ENCODE measurements at regions not wholly inside any gene's neighbourhood (a gene's known extent, or its start where the extent isn't known, plus 50 kb on each side); places are given as distances from the start of the nearest gene placed in this dataset.

DNA sequence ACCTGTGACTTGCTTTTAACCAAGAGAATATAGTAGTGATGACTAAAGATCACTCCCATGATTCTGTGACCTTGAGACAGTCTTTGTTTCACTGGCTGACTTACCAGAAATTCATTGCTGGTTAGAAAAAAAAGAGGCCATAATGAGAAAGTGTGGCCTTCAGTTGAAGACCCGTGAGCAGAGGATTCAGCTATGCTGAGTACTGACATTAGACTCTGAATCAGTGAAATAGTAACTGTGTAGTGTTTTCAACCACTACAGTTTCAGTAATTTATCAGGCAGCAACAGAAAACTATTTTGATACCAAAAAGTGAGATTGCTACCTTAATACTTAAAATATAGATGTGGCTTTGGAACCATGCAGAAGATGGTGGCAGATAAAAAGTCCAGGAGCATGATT, 298.0 kb upstream of the KCND2 start:
- no peak for TF ChIP-seq POLR2A (IDR thresholded peaks at IDR 0.05)
- TF ChIP-seq, protein P1, sequence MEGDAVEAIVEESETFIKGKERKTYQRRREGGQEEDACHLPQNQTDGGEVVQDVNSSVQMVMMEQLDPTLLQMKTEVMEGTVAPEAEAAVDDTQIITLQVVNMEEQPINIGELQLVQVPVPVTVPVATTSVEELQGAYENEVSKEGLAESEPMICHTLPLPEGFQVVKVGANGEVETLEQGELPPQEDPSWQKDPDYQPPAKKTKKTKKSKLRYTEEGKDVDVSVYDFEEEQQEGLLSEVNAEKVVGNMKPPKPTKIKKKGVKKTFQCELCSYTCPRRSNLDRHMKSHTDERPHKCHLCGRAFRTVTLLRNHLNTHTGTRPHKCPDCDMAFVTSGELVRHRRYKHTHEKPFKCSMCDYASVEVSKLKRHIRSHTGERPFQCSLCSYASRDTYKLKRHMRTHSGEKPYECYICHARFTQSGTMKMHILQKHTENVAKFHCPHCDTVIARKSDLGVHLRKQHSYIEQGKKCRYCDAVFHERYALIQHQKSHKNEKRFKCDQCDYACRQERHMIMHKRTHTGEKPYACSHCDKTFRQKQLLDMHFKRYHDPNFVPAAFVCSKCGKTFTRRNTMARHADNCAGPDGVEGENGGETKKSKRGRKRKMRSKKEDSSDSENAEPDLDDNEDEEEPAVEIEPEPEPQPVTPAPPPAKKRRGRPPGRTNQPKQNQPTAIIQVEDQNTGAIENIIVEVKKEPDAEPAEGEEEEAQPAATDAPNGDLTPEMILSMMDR (IDR thresholded peaks at IDR 0.05), result no peak
- Histone ChIP-seq H3K4me3 (no peak overlapping the region), H3K4me1 (no peaks in the 10 kb centered on the region), H3K9me3 (no peaks in the 10 kb centered on the region), H3K36me3 (no peaks in the 10 kb centered on the region), H3K27me3 (no peaks in the 10 kb centered on the region), H3K27ac (no peak overlapping the region)
- intact Hi-C loops (cut with DNase I; ENCODE audit: low total_unique reads), result no loop called here
- DNase-seq, result no peak

DNA sequence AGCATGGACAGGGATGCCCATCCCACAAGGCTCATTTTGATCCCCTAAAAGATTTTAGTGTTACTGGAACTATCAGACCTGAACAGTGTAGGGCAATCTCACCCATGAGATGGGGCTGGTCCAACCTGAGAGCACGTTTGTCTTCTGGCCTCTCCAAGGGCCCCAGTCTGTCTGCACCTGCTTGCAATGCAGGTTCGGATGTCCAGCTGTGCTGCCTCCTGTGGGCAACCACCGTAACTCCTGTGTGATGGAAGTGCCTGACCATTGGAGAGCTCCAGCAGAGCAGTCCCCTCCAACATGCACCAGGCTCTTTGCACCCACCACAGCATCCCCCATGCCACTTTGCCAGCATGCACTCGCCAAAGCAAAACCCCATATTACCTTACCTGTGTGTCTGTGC, 290.1 kb upstream of the KCND2 start:
- TF ChIP-seq POLR2A (IDR thresholded peaks at IDR 0.05), result no peak
- TF ChIP-seq, protein P1 (IDR thresholded peaks at IDR 0.05), result no peak
- Histone ChIP-seq H3K27me3 (no peaks in the 10 kb centered on the region), H3K36me3 (no peaks in the 10 kb centered on the region), H3K4me1 (no peaks in the 10 kb centered on the region), H3K4me3 (no peak overlapping the region), H3K9me3 (no peaks in the 10 kb centered on the region), H3K27ac (no peak overlapping the region)
- intact Hi-C loops (cut with DNase I; ENCODE audit: low total_unique reads), result no loop called here
- no peak for DNase-seq

DNA sequence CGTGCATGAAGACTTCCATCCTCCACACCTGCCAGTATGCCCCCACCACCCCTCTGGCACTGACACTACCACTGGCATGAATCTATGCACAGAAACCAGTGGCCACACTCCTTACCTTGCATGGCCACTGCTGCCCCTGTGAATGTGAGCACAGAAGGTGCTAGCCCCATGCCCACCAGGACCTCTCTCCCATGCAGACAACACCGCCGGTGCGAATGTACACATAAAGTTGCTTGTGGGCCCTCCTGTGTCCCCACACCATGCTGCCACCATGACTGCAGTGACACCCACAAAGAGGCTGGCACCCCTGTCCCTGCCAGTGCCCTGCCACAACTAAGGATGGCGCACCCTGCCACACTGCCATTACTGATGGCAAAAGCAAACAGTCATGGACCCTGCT, 289.5 kb upstream of the KCND2 start:
- Histone ChIP-seq H3K36me3 (no peaks in the 10 kb centered on the region), H3K27ac (no peak overlapping the region), H3K4me3 (no peak overlapping the region), H3K27me3 (no peaks in the 10 kb centered on the region), H3K4me1 (no peaks in the 10 kb centered on the region), H3K9me3 (no peaks in the 10 kb centered on the region)
- intact Hi-C loops (cut with DNase I; ENCODE audit: low total_unique reads), result no loop called here
- TF ChIP-seq POLR2A (IDR thresholded peaks at IDR 0.05), result no peak
- TF ChIP-seq, protein P1 (IDR thresholded peaks at IDR 0.05), result no peak
- DNase-seq, result no peak

DNA sequence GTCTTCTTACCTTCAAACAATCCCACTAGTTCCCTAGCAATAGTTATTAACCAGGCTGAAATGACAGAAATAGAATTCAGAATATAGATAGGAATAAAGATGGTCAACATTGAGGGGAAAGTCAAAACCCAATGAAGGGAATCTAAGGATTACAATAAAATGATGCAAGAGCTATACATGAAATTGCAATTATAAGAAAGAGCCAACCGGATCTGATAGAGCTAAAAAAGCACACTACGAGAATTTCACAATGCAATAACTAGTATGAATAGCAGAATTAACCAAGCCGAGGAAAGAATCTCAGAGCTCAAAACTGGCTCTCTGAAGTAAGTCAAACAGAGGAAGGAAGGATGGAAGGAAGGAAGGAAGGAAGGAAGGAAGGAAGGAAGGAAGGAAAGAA, 288.7 kb upstream of the KCND2 start:
- H3K4me3 ChIP-seq, result no peak overlapping the region
- TF ChIP-seq, protein P1 (IDR thresholded peaks at IDR 0.05), result no peak
- TF ChIP-seq POLR2A (IDR thresholded peaks at IDR 0.05), result no peak
- no peak overlapping the region for H3K27ac ChIP-seq
- no peaks in the 10 kb centered on the region for H3K36me3 ChIP-seq
- no peak for DNase-seq
- H3K4me1 ChIP-seq, result no peaks in the 10 kb centered on the region
- no peaks in the 10 kb centered on the region for H3K9me3 ChIP-seq
- no peaks in the 10 kb centered on the region for H3K27me3 ChIP-seq
- intact Hi-C loops (cut with DNase I; ENCODE audit: low total_unique reads), result no loop called here

DNA sequence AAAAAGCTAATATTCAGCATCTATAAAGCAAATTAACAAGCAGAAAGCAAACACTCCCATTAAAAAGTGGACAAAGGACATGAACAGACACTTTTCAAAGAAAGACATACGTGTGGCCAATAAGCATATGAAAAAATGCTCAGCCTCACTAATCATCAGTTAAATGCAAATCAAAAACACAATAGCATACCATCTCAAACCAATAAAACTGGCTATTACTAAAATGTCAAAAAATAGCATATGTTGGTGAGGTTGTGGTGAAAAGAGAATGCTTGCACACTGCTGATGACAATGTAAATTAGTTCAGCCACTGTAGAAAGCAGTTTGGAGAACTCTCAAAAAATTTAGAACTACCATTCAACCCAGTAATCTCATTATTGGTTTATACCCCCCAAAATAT, 284.6 kb upstream of the KCND2 start:
- DNase-seq, result no peak
- Histone ChIP-seq H3K36me3 (no peaks in the 10 kb centered on the region), H3K4me1 (no peaks in the 10 kb centered on the region), H3K9me3 (no peaks in the 10 kb centered on the region), H3K27ac (no peak overlapping the region), H3K4me3 (no peak overlapping the region), H3K27me3 (no peaks in the 10 kb centered on the region)
- intact Hi-C loops (cut with DNase I; ENCODE audit: low total_unique reads), result no loop called here
- TF ChIP-seq, protein P1 (IDR thresholded peaks at IDR 0.05), result no peak
- TF ChIP-seq POLR2A (IDR thresholded peaks at IDR 0.05), result no peak
